ENCODE measurements at regions not wholly inside any gene's neighbourhood (a gene's known extent, or its start where the extent isn't known, plus 50 kb on each side); places are given as distances from the start of the nearest gene placed in this dataset.

DNA sequence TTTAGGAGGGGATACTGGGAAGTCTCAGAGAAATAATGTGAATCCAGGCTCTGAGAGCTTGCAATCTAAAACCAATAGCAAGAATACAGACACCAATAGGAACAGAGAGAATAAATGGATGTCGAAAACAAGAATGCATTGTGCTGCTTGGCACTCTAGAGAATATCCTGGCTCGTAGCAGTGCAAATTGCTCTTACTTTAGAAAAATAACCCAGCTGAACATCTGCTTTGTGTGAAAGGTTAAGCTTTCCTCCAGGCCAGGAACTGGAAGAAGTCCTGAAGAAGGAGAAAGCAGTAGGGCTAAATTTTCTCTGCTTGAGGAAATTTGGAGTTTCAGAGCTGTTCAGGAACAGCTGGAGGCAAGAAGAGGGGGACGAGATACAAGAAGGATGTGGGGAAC, 382.3 kb downstream of the HHIPL2 start:
- DNase-seq, result no peak

DNA sequence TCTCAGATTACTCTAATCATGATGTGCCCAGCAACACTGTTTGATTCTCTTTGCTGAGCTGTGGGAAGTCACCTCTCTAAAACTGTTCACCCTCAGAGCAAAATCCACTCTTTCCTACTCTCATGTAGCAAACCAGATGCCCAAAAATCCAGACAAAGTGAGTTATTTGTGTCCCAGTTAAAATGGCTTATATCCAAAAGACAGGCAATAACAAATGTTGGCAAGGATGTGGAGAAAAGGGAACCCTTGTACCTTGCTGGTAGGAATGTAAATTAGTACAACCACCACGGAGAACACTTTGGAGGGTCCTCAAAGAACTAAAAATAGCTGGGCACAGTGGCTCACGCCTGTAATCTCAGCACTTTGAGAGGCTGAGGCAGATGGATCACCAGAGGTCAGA, 384.0 kb downstream of the HHIPL2 start:
- no peak for DNase-seq

DNA sequence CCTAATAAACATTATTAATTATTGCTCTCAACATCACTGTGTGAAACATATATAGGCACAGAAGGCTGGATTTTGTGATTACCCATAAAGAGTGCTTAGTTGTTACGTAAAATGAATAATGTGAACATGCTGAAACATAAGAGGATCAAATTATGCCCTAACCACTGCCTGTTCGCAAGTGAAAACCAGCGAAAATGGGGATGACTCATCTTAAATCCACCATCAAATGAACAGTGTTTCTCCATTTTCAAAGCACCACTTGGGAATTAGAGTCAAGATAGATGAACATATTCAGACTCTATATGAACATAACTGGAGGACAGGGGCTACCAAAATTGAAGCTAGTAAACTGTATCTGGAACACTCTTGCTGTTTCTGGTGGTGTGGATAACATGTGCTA, 386.2 kb downstream of the HHIPL2 start:
- DNase-seq, result no peak

DNA sequence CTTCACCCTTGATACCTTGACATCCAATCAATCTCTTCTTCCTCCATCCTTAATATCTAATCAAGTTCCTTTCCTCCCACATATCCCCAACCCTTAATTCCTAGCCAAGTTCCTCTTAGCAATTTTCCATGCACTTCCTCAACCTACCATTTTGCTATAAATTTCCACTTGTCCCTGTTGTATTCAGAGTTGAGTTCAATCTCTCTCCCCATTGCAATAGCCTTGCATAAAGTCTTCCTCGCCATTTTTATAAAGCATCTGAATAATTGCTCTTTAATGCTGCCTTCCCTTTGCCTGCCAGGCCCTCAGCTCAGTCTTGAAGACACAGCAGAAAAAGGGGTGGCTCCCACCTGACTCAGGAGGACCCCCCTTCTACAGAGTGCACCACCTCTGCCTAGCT, 390.3 kb downstream of the HHIPL2 start:
- no peak for DNase-seq

DNA sequence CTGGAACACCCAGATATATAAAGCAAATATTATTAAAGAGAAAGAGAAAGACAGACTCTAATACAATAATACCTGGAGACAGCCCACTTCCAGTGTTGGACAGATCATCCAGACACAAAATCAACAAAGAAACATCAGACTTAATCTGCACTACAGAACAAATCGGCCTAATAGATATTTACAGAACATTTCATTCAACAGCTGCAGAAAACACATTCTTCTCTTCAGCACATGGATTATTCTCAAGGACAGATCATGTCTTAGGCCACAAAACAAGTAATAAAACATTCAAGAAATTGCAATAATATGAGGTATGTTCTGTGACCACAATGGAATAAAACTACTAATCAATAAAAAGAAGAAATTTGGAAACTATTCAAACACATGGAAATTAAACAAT, 398.3 kb upstream of the DUSP10 start:
- no peak for DNase-seq

DNA sequence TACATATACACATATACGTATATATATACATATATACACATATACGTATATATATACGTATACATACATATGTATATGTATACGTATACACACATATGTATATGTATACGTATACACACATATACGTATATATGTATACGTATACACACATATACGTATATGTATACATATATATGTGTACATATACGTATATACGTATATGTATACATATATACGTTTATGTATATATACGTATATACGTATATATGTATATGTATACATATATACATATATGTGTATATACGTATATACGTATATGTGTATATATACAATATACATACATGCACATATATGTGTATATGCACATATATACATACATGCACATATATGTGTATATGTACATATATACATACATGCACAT, 396.2 kb upstream of the DUSP10 start:
- no peak for DNase-seq

DNA sequence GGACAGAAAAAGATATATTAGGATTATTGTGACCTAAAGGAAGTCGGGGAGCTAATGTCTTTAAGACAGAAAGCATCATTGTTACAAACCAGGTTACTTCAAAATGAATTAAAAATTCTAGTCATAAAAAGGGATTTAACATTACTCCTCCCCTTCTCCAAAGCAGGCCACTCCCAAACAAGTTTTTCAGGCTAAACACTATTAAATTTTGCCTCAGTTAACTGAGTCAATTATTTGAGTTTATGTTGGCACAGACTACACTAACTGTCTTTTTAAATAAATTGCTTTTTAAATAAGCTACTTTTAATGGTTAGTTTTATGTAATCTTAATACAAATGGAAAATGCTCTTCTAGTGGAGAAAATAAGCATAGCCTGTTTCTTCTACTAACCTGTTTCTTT, 395.0 kb upstream of the DUSP10 start:
- no peak for DNase-seq

DNA sequence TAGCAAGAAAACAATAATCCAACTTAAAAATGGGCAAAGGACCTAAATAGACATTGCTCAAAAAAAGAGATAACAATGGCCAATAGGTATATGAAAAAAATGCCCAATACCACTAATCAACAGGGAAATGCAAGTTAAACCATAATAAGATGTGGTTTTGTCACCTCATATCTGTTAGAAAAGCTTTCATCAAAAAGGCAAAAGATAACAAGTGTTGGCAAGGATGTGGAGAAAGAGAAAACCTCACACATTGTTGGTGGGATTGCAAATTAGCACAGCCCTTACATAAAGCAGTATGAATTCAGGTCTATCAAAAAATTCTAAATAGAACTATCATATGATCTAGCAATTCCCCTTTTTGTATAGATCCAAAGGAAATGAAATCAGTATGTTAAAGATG, 387.2 kb upstream of the DUSP10 start:
- DNase-seq, result no peak

DNA sequence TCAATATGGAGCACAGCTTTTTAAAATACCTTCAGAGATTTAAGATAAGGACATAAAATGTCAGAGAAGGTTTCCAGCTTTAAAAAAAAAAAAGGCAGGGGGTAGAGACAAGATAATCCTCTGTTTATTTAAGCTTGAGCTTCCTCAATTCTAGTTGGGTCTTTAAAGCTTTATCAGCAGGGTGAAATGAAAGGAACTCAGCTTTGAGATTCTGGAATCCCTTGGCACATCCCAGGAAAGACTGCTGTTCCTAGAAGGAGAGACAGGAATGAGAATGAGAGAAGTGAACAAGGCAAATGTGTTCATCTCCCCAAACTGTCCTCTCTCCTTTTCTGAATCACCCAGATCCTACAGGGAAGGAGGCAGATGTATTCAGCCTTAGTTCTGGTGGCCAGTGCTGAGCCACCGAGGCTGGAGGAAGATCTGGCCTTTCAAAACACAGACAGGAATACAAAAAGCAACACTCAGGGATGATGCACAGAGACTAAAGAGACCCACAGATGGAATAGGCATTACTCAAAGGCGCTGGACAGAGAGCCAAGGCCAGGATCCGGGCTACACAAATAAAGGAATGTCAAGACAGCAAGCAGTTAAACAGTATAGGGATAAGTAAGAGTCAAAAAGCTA, 385.8 kb upstream of the DUSP10 start:
- no peak for DNase-seq

DNA sequence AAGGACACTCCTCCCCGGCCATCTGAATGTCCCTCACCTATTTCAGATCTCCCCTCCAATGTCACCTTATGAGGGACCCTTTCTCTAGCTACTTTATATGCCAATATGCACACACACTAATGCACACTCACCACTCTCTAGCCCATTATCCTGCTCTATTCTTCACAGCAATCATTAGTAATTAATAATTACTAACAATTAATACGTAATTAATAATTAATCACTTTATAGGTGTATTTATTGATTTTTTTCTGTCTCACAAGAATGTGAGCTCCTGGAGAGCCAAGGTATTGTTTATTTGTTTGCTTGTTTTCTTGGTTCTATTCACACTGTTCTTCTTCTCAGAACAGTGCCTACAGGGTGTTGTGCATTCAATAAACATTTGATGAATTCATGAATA, 385.2 kb upstream of the DUSP10 start:
- no peak for DNase-seq

DNA sequence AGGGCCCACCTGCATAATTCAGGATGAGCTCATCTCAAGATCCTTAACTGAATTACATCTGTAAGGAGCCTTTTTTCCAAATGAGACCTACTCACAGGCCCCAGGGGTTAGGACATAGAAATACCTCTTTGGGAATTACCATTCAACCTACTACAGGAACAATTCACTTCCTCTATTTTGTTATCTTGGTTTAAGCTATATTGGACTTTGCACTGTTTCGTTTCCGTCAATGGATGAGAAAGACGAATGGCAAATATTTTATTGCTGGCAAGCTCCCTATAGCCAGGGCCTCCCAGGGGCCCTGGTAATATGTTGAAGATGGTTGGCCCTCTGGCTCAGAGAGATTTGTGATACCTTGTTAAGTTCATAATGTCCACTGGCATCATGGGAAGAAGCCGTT, 384.2 kb upstream of the DUSP10 start:
- no peak for DNase-seq

DNA sequence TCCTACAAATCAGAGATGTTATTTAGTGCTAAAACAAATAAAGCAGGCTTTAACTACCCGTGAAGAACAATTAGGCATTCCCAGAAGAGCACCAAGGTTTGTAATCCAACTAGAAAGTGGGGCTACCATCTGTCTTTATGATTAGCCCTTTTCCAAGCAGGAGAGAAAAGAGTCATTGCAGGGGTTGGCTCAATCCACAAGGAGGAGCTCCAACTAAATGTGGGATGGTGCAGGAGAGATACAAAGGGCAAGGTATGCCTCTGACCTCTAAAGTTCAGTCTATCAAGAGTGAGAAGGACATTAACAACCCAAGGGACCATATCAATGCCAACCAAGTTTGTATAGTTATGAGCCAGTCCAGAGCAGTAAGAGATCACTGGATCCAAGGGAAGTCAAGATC, 382.7 kb upstream of the DUSP10 start:
- peak; percentile 81 for DNase-seq

DNA sequence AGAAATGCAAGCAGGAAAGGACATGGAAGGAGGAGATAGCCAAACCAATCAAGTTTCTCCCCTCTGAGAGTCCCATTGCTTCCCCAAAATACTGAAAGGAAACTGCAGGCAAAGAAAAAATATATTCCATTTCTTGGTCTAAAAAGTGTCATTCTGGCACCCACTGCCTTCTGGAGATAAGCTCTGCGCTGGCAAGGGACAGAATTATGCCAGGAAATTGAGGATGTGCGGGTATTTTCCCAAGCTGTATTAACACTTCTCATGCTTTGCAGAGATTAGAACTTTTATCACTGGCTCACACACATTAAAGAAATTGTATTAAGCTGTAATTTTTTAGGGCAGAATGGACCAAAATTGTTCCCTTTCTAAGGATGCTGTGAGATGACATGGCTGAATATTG, 381.2 kb upstream of the DUSP10 start:
- DNase-seq, result no peak

DNA sequence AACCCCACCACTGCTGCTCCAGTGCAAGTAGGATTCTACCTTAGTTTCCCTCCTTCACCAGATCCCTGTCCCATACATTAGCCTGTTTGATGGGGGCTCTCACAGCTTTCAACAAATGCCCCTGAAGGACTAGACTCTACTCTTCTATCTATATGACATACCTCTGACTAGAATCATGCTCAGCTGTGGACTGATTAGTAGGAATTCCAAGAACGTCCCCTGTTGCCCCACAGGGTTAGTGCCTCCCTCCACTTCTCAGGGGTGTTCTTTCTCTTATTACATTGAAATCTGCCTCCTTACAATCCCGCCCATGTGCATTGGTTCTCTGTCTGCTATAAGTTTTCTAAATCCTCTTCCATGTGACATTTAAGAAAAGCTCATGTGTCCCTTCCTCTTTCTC, 375.9 kb upstream of the DUSP10 start:
- DNase-seq, result no peak

DNA sequence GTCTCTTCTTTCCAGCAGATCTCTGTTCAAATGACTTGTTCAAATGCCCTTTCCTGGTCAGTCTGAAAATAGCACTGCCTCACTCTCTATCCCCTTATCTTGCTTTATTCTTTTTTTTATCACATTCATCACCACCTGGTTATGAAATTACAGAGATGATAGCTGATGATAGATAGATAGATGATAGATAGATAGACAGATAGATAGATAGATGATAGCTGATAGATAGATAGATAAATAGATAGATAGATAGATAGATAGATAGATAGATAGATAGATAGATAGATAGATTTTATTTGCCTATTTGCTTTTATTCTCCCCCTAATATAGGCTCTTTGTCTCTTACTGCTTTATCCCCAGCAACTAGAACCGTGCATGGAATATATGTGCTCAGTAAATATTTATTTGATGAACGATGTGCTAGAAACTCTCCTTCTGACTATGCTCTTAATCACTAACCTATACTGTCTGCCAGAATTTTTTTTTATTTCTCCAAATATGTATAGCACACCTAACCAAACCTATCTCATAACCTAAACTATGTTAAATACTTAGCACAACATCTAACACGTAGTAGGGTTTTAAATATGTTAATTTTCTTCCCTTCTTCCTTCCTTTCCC, 372.8 kb upstream of the DUSP10 start:
- no peak for DNase-seq

DNA sequence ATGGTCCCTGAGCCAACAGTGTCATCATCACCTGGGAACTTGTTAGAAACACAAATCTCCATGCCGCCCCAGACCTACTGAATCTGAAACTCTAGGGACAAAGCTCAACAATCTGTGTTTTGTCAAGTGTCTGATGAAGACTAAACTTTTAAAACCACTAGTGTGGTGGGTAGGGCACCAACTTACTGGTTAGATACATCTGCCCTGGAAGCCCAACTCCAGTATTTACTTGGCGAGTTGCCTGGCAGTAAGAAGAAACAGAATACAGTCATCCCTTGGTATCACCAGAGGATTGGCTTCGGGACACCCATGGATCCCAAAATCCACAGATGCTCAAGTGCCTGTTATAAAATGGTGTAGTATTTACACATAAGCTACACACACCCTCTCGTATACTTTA, 367.9 kb upstream of the DUSP10 start:
- no peak for DNase-seq

DNA sequence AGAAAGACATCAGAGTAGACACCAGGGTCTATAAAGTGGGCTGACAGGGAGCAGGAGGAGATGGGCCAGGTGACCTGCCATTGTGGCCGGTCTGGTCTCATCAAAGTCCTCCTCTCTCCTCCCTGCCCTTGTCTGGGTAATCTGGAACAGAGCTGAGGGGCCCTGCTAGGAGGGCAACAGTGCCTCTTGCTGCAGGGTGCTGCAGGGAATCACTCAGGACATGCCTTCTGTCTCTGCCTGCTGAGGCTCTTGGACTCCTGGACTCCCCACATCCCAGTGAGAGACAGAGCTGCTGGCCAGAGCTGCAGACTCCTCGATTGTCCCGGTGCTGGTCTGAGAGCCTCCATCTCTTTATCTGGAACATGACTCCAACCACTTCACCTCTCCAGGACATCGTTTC, 366.1 kb upstream of the DUSP10 start:
- DNase-seq, result no peak

DNA sequence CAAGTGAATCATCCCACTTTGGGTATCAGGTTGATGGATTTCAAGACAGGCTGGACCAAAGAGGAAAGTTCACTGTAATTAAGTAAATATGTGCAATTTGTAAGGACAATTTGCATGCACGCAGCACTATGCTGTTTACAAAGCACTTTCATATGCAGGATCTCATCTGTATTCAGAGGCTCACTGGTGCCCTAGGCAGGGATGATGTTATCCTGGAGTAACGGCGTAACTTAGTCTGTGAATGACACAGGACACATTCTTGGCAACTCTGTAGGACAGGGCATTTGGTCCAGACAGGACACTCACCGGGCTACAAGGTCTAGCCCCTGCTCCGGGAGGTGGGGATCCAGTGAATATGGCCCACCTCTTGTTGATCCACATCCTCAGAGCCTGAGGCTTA, 365.4 kb upstream of the DUSP10 start:
- no peak for DNase-seq

DNA sequence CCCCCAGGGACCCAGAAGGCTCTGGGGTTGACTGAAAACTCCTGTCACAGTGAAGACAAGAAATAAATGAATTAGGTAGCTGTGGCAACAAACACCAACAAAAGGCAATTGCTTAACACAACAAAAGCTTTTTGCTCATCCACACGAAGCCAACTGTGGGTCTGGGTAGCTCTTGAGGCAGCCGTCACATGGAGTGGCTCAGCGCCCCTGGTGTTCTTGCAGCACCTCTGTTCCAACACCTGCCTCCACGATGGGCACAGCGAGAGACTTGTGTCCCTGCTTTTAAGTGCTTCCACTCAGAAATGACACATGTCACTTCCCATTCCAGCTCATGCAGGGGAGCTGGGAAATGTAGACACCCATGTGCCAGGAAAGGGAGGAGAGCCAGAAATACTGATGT, 364.5 kb upstream of the DUSP10 start:
- DNase-seq, result no peak

DNA sequence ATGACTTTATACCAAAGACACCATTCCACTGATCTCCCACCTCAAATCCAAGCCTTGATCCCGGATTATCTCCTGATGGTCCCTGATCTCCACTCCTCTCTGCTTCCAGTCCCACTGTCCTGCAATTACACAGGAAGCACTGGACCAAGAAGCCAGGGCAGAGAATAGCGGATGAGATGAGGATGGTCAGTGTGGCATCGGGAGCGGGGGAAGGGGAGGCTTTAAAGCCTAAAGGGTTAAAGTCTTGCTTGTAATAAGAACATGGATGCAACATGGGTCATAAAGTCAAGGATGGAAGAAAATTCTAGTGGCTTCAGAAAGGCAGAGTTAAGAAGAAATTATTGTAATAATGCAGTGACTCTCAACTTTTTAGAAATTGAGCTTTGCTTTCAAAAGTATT, 364.0 kb upstream of the DUSP10 start:
- DNase-seq, result no peak

DNA sequence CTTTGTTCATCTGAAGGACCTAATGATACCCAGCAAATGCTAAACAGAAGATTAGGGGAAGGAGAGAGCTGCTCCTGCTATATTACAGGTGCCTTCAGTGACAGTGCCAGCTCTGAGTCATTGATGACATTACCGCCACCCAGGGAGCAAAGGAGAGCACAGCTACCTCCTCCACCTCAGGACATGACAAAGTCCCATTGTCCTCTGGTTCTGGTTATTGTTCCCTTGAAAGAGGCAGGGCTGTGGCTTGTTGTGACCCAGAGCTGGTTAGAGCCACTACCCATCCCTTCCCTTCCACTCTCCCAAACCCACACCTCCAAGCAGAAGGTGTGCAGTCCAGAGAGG, 363.5 kb upstream of the DUSP10 start:
- no peak for DNase-seq

DNA sequence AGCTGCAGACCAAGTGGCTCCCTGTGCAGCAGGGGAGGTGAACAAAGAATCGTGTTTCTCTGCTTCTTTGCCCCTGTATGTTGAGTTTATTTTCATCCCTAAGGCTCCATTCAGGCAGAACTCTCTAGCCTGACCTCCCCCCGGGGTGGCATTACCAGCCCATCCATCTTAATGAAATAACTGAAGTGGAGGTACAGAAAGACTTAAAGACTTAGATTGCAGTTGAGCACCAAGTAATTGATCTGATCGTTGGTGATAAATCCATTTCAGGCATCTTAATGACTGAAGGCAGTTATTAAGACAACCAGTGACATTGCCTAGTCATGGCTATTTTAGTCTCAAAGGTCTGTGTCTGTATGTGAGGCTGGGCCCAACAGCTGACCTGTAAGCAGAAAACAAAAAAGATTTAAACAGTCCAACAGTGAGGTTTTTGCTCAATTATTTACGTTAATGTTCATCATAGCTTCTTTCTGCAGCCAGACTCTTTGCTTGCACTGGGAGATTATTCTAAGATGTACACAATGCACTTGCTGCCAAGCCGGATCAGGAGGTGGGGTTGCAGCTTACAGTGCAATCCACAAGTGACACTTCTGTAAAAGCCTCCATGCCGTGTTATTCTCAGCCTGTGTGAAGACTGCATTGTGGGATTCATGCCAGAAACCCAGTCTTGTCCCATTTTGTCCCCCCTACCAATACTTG, 363.0 kb upstream of the DUSP10 start:
- DNase-seq, result no peak

DNA sequence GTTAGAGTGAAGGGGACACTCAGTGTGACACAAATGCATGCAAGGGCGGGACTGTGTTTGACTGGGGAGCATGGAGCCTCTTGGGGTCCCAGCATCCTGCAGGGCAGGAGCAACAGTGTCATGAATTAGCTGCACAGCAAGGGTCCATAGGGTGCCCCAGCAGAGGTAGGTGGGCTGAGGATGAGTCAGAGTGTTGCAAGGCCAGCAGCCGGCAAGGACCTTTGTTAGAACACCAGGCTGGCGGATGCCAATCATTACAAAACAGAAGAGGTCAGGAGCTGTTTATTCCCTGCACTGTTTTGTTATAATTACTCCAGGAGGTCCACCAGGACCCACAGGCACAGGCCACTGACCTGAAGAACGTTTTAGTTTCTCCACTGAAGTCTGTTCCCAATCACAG, 362.2 kb upstream of the DUSP10 start:
- DNase-seq, result no peak

DNA sequence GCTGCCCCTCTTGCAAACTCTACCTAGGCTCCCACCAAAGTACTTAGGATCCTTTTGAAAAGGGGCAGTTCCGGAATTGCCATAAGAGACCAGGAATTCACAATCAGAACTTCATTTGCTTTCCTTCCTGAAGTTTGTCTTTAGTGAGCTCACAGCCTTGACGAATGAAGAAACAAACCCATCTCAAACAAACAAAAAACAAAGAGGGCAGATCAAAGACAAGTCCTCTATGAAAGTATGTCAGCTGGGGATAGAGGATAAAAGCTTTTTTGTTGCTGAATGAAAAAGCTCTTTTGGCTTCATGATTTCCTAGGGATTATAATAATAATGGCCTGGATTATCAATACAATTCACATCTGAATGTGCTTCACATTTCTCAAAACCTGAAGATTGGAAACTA, 357.9 kb upstream of the DUSP10 start:
- no peak for DNase-seq

DNA sequence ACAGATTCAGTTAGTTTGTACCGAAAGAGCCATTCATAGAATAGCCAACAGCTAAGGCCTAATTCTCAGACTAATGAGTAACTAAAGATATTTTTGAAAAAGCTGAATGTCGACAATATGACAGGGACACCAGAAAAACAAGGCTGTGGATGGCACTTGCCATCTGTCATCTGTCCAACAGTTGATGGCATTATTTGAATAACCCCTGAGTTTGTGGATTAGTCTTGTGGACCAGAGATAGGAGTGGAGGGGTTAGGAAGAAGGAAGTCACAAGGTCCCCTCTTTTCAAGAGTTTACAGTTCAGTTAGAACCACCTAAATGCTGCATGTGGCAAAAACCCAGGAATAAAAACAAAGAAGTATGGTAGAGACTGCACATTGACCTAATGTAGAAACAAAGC, 356.5 kb upstream of the DUSP10 start:
- DNase-seq, result no peak
